Stimulated activated CD4-positive, alpha-beta T cell treated with anti-CD3 and anti-CD28 coated beads, TNF-alpha, amount 100 ng/mL, for 4 hours (primary cell): ENCODE measurements at regions not wholly inside any gene's neighbourhood (a gene's known extent, or its start where the extent isn't known, plus 50 kb on each side); places are given as distances from the start of the nearest gene placed in this dataset.
"Not testable (repeated sequence)": the region's sequence is repeated elsewhere in the genome, so short reads cannot be mapped to it uniquely, and the experiment has no call there.

Source experiments
- DNase-seq, 3 experiments: peaks; one replicate each; pipeline ENCODE4 v3.0.0-alpha.2; 2020; ENCODE audit warnings: low read depth in 3 of 3

GRCh38 chr12:126952096-126953007 is 1314.6 kb upstream of the TMEM132C start:
- DNase-seq, result no peak

GRCh38 chr12:126953365-126953889 is 1313.5 kb upstream of the TMEM132C start:
- no peak for DNase-seq

- no peak for DNase-seq
Measured at GRCh38 chr12:126960221-126960620, 1306.7 kb upstream of the TMEM132C start.

GRCh38 chr12:126960709-126961108 is 1306.3 kb upstream of the TMEM132C start:
- no peak for DNase-seq

- no peak for DNase-seq
Measured at GRCh38 chr12:126963825-126964224, 1303.1 kb upstream of the TMEM132C start.

GRCh38 chr12:126966498-126966897 is 1300.5 kb upstream of the TMEM132C start:
- no peak for DNase-seq

GRCh38 chr12:126967152-126967551 is 1299.8 kb upstream of the TMEM132C start:
- DNase-seq, result no peak

- DNase-seq, result no peak
Measured at GRCh38 chr12:126974779-126975178, 1292.2 kb upstream of the TMEM132C start.

- DNase-seq, result no peak
Measured at GRCh38 chr12:126976579-126976978, 1290.4 kb upstream of the TMEM132C start.

GRCh38 chr12:126979564-126979963 is 1287.4 kb upstream of the TMEM132C start:
- not testable (repeated sequence) for DNase-seq

- DNase-seq, result no peak
Measured at GRCh38 chr12:126982707-126983106, 1284.3 kb upstream of the TMEM132C start.

- not testable (repeated sequence) for DNase-seq
Measured at GRCh38 chr12:126983735-126984134, 1283.2 kb upstream of the TMEM132C start.

- DNase-seq, result not testable (repeated sequence)
Measured at GRCh38 chr12:126985663-126986062, 1281.3 kb upstream of the TMEM132C start.

- no peak for DNase-seq
Measured at GRCh38 chr12:126989532-126989931, 1277.4 kb upstream of the TMEM132C start.

GRCh38 chr12:126993898-126994297 is 1273.1 kb upstream of the TMEM132C start:
- DNase-seq, result no peak

- no peak for DNase-seq
Measured at GRCh38 chr12:126994599-126994998, 1272.4 kb upstream of the TMEM132C start.

GRCh38 chr12:126998031-126998430 is 1268.9 kb upstream of the TMEM132C start:
- DNase-seq, result no peak

- no peak for DNase-seq
Measured at GRCh38 chr12:126998747-126999285, 1268.2 kb upstream of the TMEM132C start.

- no peak for DNase-seq
Measured at GRCh38 chr12:126999352-126999751, 1267.6 kb upstream of the TMEM132C start.

- DNase-seq, result no peak
Measured at GRCh38 chr12:127005406-127005805, 1261.6 kb upstream of the TMEM132C start.

- DNase-seq, result no peak
Measured at GRCh38 chr12:127006972-127007371, 1260.0 kb upstream of the TMEM132C start.

GRCh38 chr12:127008755-127009403 is 1258.1 kb upstream of the TMEM132C start:
- DNase-seq, result no peak
